Lower lobe of right lung (tissue), 2 donors: ENCODE measurements at regions not wholly inside any gene's neighbourhood (a gene's known extent, or its start where the extent isn't known, plus 50 kb on each side); places are given as distances from the start of the nearest gene placed in this dataset.

ENCODE experiments used
- ATAC-seq, 2 donors: fragments of 200-7000 bp; cut with Tn5 transposase; one replicate each; pipeline ENCODE4 v1.9.1; 2020 to 2022; ENCODE audit warnings: mild to moderate bottlenecking in 2 of 2, moderate library complexity in 2 of 2
- DNase-seq: peaks from one replicate; pipeline ENCODE4 v3.0.0-alpha.2; 2020
- H3K27ac ChIP-seq: fragments of 200-600 bp; one replicate; pipeline ENCODE4 v1.8.0; 2022
- H3K27me3 ChIP-seq: fragments of 200-600 bp; one replicate; pipeline ENCODE4 v1.8.0; 2022; ENCODE audit warnings: low read depth
- H3K36me3 ChIP-seq: fragments of 200-600 bp; one replicate; pipeline ENCODE4 v1.8.0; 2022; ENCODE audit warnings: mild to moderate bottlenecking
- H3K4me1 ChIP-seq: fragments of 200-600 bp; one replicate; pipeline ENCODE4 v1.8.0; 2022
- H3K4me3 ChIP-seq: fragments of 200-600 bp; one replicate; pipeline ENCODE4 v1.8.0; 2022; ENCODE audit warnings: mild to moderate bottlenecking
- H3K9me3 ChIP-seq: fragments of 200-600 bp; one replicate; pipeline ENCODE4 v1.8.0; 2022
- intact Hi-C: fragments of 100-400 bp; cut with DNase I; formaldehyde crosslinking; loops from one replicate; pipeline ENCODE4 v1.11.0; 2022
- TF ChIP-seq, protein P1 (sequence below): fragments of 200-600 bp; IDR thresholded peaks from one replicate; pipeline ENCODE4 v1.8.0; 2022; ENCODE audit warnings: antibody characterized with exemption, mild to moderate bottlenecking
- donor health status: DM: no; HTN: yes; CAD: no; lungs with severe emphysema.

DNA sequence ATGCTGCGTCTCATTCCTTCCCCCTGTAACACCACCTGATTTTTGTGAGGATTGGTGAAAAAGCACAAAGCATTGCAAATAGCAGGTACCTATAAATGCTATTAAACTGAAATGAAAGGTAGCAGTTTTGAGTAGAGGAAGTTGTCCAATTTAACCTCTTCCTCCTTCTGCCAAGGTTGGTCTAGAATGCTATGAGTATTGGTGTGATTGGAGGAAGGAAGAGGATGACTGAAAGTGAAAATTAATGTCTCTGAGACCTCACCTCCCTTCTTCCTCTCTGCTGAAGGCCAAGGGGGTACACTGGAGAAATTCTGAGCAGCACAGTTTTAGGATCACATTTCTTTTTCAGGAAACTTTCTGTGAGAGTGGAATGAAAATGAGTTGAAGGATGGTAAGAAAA, 94.4 kb downstream of the DTWD1 start:
- Histone ChIP-seq H3K4me1 (no peaks in the 10 kb centered on the region), H3K4me3 (no peak overlapping the region), H3K27ac (no peak overlapping the region), H3K36me3 (no peaks in the 10 kb centered on the region), H3K27me3 (no peaks in the 10 kb centered on the region), H3K9me3 (peaks cover 6% of the 10 kb centered on the region)
- intact Hi-C loops = no loop called here
- DNase-seq = no peak
- ATAC-seq = no peak
- TF ChIP-seq, protein P1, sequence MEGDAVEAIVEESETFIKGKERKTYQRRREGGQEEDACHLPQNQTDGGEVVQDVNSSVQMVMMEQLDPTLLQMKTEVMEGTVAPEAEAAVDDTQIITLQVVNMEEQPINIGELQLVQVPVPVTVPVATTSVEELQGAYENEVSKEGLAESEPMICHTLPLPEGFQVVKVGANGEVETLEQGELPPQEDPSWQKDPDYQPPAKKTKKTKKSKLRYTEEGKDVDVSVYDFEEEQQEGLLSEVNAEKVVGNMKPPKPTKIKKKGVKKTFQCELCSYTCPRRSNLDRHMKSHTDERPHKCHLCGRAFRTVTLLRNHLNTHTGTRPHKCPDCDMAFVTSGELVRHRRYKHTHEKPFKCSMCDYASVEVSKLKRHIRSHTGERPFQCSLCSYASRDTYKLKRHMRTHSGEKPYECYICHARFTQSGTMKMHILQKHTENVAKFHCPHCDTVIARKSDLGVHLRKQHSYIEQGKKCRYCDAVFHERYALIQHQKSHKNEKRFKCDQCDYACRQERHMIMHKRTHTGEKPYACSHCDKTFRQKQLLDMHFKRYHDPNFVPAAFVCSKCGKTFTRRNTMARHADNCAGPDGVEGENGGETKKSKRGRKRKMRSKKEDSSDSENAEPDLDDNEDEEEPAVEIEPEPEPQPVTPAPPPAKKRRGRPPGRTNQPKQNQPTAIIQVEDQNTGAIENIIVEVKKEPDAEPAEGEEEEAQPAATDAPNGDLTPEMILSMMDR = no peak

DNA sequence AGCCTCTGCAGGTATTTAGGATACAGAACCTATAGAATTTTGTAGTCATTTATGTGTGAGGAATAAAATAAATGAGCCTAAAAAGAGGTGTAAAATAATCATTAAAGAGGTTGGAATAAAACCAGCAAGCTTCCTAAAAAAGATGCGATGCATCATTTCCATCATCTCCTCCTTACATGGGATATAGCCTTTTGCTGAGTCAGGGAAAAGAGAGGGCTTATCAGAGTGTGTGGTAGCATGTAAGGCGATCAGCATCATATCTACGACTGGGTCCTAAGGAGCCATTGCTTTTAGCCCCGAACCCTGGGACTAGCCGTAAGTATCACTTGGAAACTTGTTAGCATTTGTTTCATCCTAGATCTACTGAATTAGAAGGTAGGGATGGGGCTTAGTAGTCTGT, 94.9 kb downstream of the DTWD1 start:
- no peak for DNase-seq
- Histone ChIP-seq H3K9me3 (peaks cover 1% of the 10 kb centered on the region), H3K27ac (no peak overlapping the region), H3K4me1 (peaks cover 3% of the 10 kb centered on the region), H3K4me3 (no peak overlapping the region), H3K27me3 (no peaks in the 10 kb centered on the region), H3K36me3 (no peaks in the 10 kb centered on the region)
- intact Hi-C loops = no loop called here
- TF ChIP-seq, protein P1 = no peak
- no peak for ATAC-seq

DNA sequence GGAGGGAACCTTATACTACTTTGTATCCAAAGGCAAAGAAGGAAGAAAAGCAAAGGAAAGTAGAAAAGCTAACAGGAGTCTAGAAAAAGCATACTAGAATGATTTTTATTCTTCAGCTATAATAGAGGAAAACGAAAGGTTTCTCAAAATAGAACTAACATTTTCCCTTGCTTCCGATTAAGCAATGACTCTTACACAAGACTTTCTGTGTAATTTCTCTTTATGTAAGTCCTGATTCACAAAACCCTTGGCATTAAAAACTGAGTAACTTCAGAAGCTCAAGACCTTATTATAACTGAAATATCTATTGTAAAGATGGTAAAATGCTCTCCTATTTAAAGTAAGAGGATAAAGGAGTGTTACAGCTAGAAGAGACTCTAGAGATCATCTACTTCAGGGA, 97.4 kb downstream of the DTWD1 start:
- ATAC-seq = no peak
- H3K27me3 ChIP-seq = no peaks in the 10 kb centered on the region
- no peaks in the 10 kb centered on the region for H3K9me3 ChIP-seq
- no peaks in the 10 kb centered on the region for H3K36me3 ChIP-seq
- H3K4me3 ChIP-seq = no peak overlapping the region
- intact Hi-C loops = no loop called here
- no peak for DNase-seq
- TF ChIP-seq, protein P1 = no peak
- H3K27ac ChIP-seq = peak overlapping the region; percentile 33
- H3K4me1 ChIP-seq = peaks cover 11% of the 10 kb centered on the region

DNA sequence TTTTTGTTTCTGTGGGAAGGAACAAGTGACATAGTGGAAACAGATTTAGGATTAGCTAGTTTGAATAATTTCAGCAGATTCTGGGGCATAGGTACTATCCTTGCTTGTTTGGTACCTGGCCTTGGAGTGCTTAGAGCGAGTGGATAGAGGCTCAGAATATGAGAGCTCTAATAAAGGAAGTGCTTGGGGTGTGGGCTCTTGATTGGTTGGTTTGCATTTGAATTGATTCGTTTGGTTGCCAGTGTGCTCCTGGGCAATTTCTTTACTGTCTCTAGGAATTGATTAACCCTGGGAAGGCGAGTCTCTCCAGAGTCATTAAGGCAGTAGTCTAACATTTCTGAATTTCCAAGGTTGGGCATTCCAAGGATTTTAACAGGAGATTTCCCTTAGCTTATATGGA, 98.0 kb downstream of the DTWD1 start:
- Histone ChIP-seq H3K27me3 (no peaks in the 10 kb centered on the region), H3K4me3 (no peak overlapping the region), H3K9me3 (no peaks in the 10 kb centered on the region), H3K27ac (peak overlapping the region; percentile 33), H3K4me1 (peaks cover 11% of the 10 kb centered on the region), H3K36me3 (no peaks in the 10 kb centered on the region)
- DNase-seq = no peak
- no peak for ATAC-seq
- TF ChIP-seq, protein P1 = no peak
- intact Hi-C loops = no loop called here

DNA sequence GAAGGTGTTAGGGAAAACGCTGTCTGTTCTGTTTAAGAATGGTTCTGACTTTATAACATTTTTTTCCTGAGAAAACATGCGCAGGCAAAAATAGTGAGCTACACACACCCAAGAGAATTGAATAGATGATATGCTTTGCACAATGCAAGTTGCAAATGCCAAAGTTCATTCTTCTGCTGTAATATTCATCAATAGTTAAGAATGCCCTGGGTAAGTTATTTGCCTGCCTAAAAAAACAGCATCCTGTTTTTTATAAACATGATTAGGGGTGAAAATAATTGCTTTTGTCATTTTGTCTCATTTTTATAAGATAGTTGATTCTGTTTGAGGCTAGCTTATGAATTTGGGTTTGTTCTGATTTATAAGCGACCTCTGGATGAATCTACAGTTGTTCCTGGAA, 99.4 kb downstream of the DTWD1 start:
- H3K27me3 ChIP-seq = no peaks in the 10 kb centered on the region
- H3K36me3 ChIP-seq = no peaks in the 10 kb centered on the region
- peaks cover 11% of the 10 kb centered on the region for H3K4me1 ChIP-seq
- DNase-seq (no peak), ATAC-seq (no peak)
- H3K27ac ChIP-seq = no peak overlapping the region
- no peaks in the 10 kb centered on the region for H3K9me3 ChIP-seq
- H3K4me3 ChIP-seq = no peak overlapping the region
- intact Hi-C loops = no loop called here
- TF ChIP-seq, protein P1 = no peak

DNA sequence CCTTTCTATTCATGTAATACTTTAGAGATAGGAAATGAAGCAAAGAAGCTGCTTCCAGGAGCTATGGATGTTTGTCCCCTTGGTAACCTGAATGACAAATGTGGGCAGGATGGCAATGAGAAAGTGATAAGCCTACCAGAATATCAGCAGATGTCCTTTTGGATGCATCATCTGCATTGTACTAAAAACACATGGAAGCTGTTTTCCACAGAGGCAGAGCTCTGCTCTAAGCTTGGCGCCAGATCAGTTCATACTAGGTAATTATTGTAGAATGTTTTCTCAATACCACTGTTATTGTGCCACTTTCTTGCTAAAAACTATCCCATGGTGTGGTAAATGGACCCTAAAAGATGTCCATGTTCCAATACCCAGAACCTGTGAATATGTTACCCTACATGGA, 100.2 kb downstream of the DTWD1 start:
- intact Hi-C loops = no loop called here
- Histone ChIP-seq H3K27me3 (no peaks in the 10 kb centered on the region), H3K4me3 (no peak overlapping the region), H3K9me3 (peaks cover 1% of the 10 kb centered on the region), H3K36me3 (no peaks in the 10 kb centered on the region), H3K4me1 (peaks cover 11% of the 10 kb centered on the region), H3K27ac (no peak overlapping the region)
- DNase-seq = no peak
- TF ChIP-seq, protein P1 = no peak
- no peak for ATAC-seq
